ENCODE measurements at regions not wholly inside any gene's neighbourhood (a gene's known extent, or its start where the extent isn't known, plus 50 kb on each side); places are given as distances from the start of the nearest gene placed in this dataset.

- H3K27ac Mint-ChIP-seq = no peak overlapping the region
- no peak overlapping the region for H3K4me3 Mint-ChIP-seq (ENCODE audit: low read depth)
- no peaks in the 10 kb centered on the region for H3K36me3 Mint-ChIP-seq (ENCODE audit: low read depth)
- H3K27me3 Mint-ChIP-seq (ENCODE audit: low read depth) = no peaks in the 10 kb centered on the region
- H3K9me3 Mint-ChIP-seq = no peaks in the 10 kb centered on the region
- intact Hi-C loops (cut with micrococcal nuclease) = no loop called here
- no peaks in the 10 kb centered on the region for H3K4me1 Mint-ChIP-seq (ENCODE audit: low read depth)
- DNase-seq (ENCODE audit: low spot score) = no peak
Measured at GRCh38 chr12:116495260-116495659, 63.9 kb upstream of the MAP1LC3B2 start.

DNA sequence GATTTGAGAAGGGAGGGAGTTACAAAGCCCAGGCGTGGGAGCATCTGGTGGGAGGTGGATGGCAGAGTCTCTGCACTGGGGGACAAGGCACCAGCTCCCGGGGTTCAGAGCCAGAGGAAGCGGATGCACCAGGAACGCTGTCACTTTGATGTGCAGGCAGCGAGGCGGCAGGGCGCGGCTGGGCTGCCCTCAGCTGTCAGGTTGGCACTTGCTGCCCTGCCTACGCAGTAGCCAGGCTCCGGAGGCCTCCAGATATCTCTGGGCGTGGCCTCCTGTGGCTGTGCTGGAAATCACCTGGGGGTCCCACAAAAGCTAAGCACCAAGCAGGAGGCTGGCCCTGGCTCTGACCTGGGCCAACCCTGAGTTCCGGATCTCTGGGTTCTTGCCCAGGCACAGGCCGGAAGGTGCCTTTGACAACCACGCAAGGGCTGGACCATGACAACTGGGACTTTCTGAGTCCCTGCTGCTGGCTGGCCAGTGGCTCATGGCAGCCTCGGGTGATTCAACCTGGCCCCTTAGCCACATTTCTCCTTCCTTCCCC is 62.1 kb upstream of the MAP1LC3B2 start:
- H3K27me3 Mint-ChIP-seq (ENCODE audit: low read depth) = no peaks in the 10 kb centered on the region
- DNase-seq (ENCODE audit: low spot score) = no peak
- H3K27ac Mint-ChIP-seq = no peak overlapping the region
- no peaks in the 10 kb centered on the region for H3K9me3 Mint-ChIP-seq
- H3K4me1 Mint-ChIP-seq (ENCODE audit: low read depth) = no peaks in the 10 kb centered on the region
- intact Hi-C loops (cut with micrococcal nuclease) = no loop called here
- no peak overlapping the region for H3K4me3 Mint-ChIP-seq (ENCODE audit: low read depth)
- H3K36me3 Mint-ChIP-seq (ENCODE audit: low read depth) = no peaks in the 10 kb centered on the region

GRCh38 chr12:116498471-116498870 is 60.7 kb upstream of the MAP1LC3B2 start:
- no peak overlapping the region for H3K27ac Mint-ChIP-seq
- H3K36me3 Mint-ChIP-seq (ENCODE audit: low read depth) = no peaks in the 10 kb centered on the region
- no peaks in the 10 kb centered on the region for H3K4me1 Mint-ChIP-seq (ENCODE audit: low read depth)
- no peak overlapping the region for H3K4me3 Mint-ChIP-seq (ENCODE audit: low read depth)
- DNase-seq (ENCODE audit: low spot score) = no peak
- intact Hi-C loops (cut with micrococcal nuclease) = no loop called here
- H3K9me3 Mint-ChIP-seq = no peaks in the 10 kb centered on the region
- H3K27me3 Mint-ChIP-seq (ENCODE audit: low read depth) = peaks cover 3% of the 10 kb centered on the region

GRCh38 chr12:116502141-116502725 is 56.9 kb upstream of the MAP1LC3B2 start:
- intact Hi-C loops (cut with micrococcal nuclease) = no loop called here
- Mint-ChIP-seq H3K4me3 (ENCODE audit: low read depth) (no peak overlapping the region), H3K9me3 (no peaks in the 10 kb centered on the region), H3K27me3 (ENCODE audit: low read depth) (peaks cover 18% of the 10 kb centered on the region), H3K4me1 (ENCODE audit: low read depth) (no peaks in the 10 kb centered on the region), H3K27ac (no peak overlapping the region), H3K36me3 (ENCODE audit: low read depth) (no peaks in the 10 kb centered on the region)
- DNase-seq (ENCODE audit: low spot score) = no peak

DNA sequence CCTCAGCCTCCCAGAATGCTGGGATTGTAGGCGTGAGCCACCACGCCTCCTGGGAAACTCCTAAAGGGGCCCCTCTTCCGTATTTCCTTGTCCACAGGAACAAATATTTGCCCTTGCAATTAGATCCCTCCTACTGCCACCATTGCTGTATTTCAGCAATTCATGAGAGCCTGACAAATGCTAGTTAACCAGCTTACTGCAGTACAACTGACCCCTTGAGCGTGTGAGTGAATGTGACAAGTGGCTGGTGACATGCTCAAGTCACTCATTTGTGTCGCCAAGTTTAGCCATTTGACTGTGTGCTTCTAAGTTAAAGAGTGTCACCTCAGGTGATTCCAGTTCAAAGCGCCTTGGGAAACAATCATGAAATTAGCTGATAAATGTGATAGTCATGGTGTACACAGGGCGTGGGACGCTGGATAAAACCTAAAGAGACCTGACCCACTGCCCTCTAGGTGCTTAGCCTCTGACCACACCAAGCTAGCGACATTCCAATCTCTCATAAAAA is 56.1 kb upstream of the MAP1LC3B2 start:
- intact Hi-C loops (cut with micrococcal nuclease) = no loop called here
- Mint-ChIP-seq H3K27me3 (ENCODE audit: low read depth) (peaks cover 21% of the 10 kb centered on the region), H3K4me3 (ENCODE audit: low read depth) (no peak overlapping the region)

DNA sequence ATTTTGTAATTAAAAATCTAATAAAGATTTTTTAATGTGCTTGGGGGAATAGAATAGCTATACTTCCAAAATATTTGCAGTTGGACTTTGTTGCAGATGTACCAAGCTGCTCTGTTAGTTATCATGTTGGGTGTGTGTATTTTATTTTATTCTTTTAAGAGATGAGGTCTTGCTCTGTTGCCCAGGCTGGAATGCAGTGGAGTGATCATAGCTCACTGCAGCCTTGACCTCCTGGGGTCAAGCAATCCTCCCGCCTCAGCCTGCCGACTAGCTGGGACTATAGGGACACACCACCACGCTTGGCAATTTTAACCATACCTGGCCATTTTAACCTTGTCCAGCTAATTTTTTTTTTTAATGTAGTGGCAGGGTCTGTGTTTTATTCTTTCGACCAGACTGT is 54.7 kb upstream of the MAP1LC3B2 start:
- Mint-ChIP-seq H3K27me3 (ENCODE audit: low read depth) (peaks cover 26% of the 10 kb centered on the region), H3K36me3 (ENCODE audit: low read depth) (no peaks in the 10 kb centered on the region), H3K4me3 (ENCODE audit: low read depth) (no peak overlapping the region), H3K4me1 (ENCODE audit: low read depth) (peaks cover 2% of the 10 kb centered on the region), H3K9me3 (no peaks in the 10 kb centered on the region), H3K27ac (no peak overlapping the region)
- DNase-seq (ENCODE audit: low spot score) = no peak
- intact Hi-C loops (cut with micrococcal nuclease) = no loop called here

More for the DNA sequence above, 56.1 kb upstream of the MAP1LC3B2 start:
- no peak overlapping the region for H3K27ac Mint-ChIP-seq
- DNase-seq (ENCODE audit: low spot score) = no peak
- peaks cover 1% of the 10 kb centered on the region for H3K4me1 Mint-ChIP-seq (ENCODE audit: low read depth)
- no peaks in the 10 kb centered on the region for H3K36me3 Mint-ChIP-seq (ENCODE audit: low read depth)
- no peaks in the 10 kb centered on the region for H3K9me3 Mint-ChIP-seq

DNA sequence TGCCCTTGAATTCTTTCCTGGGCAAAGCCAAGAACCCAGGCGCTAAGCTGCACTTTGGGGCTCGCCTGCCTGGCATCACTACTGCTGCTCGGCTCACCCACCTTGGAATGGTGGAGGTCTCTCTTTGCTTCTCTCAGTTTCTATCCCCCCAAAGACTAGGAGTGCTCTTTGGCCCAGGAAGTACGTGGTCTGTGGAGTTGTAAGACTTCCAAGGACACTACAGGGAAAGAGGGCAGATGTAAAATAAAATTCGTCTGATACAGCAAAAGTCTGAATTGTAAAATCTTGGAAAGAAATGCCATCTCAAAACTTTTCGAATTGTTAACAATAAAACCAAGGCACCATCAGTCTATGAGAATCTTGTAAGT is 52.5 kb upstream of the MAP1LC3B2 start:
- peaks cover 2% of the 10 kb centered on the region for H3K4me1 Mint-ChIP-seq (ENCODE audit: low read depth)
- H3K4me3 Mint-ChIP-seq (ENCODE audit: low read depth) = no peak overlapping the region
- no peaks in the 10 kb centered on the region for H3K9me3 Mint-ChIP-seq

DNA sequence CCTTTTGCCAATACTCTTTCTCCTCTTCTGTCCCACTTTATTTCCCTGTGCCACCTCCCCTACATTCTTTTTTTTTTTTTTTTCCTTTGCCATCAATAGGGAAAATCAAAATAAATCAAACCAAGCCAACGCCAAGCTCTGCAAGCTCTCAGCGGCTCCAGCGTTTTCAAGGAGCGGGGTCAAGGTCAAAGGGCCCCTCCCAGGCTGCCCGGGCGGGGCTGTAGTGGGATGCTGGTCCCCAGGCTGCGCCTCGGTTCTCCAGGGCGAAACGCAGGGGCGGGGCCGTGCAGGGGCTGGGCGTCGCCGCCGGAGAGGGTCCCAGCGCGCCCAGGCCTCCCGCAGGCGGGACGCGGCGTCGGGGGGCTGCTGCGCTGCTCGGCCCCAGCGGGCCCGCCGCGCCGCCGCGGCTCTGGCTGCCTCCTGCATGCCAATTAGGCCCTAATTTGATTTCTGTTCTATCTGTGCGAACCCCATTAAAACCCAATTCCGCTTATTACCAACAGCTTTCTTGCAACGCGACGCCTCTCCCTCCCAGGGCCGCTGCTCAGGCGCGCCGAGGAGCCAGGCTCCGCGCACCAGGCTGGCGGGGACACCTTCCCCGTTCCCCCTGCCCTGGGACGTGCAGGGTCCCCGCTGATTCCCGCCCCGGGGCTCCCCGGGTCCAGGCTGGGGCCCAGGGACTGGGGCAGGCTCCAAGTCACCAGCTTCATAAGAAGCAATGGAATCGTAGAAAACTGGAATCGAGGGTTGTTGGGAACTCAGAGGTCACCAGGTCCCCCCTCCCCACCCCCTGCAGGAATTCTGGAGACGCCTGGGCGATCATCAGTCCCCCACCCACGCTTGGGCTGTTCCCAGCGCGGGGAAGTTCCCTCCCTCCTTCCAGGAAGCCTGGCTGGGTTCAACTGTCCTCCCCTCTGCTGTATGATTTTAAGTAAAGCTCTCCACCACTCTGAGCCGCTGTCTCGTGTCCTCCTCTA is 50.7 kb upstream of the MAP1LC3B2 start:
- Mint-ChIP-seq H3K27me3 (ENCODE audit: low read depth) (peaks cover 26% of the 10 kb centered on the region), H3K4me3 (ENCODE audit: low read depth) (peak overlapping the region; percentile 23), H3K9me3 (no peaks in the 10 kb centered on the region), H3K27ac (no peak overlapping the region), H3K36me3 (ENCODE audit: low read depth) (no peaks in the 10 kb centered on the region), H3K4me1 (ENCODE audit: low read depth) (peaks cover 2% of the 10 kb centered on the region)
- DNase-seq (ENCODE audit: low spot score) = no peak
- intact Hi-C loops (cut with micrococcal nuclease) = no loop called here

More for the DNA sequence above, 52.5 kb upstream of the MAP1LC3B2 start:
- Mint-ChIP-seq H3K27me3 (ENCODE audit: low read depth) (peaks cover 27% of the 10 kb centered on the region), H3K36me3 (ENCODE audit: low read depth) (no peaks in the 10 kb centered on the region), H3K27ac (no peak overlapping the region)
- DNase-seq (ENCODE audit: low spot score) = no peak
- intact Hi-C loops (cut with micrococcal nuclease) = no loop called here

All from activated T-helper 2 cell treated with anti-CD3 and anti-CD28 coated beads, Interferon-gamma antibody, Interleukin-2, Interleukin-4, amounts not matched to agents 10 μg/mL and 5 μg/mL and 100 μg/mL, durations not matched to agents 14 hours and 24 hours and 36 hours (primary cell).